ENCODE measurements at regions not wholly inside any gene's neighbourhood (a gene's known extent, or its start where the extent isn't known, plus 50 kb on each side); places are given as distances from the start of the nearest gene placed in this dataset.

- ChIA-PET CTCF (no interaction called here), POLR2A (no interaction called here), RAD21 (ENCODE audit: low non-redundant PET in 1 of 2, low total read pairs in 2 of 2, uncharacterized antibody in 2 of 2, unreplicated experiment in 2 of 2) (no interaction called here)
- ATAC-seq = no peak
- Histone ChIP-seq H4K20me1 (ENCODE audit: insufficient read depth) (no peaks in the 10 kb centered on the region), H3K27me3 (ENCODE audit: insufficient read depth, low read length) (no peaks in the 10 kb centered on the region), H3K79me2 (ENCODE audit: insufficient read depth, low read length) (no peaks in the 10 kb centered on the region), H3K4me1 (ENCODE audit: control insufficient read depth in 1 of 2, insufficient read depth in 2 of 2, low read length in 2 of 2) (no peaks in the 10 kb centered on the region), H3K27ac (ENCODE audit: low read depth, low read length) (no peak overlapping the region), H3K4me2 (ENCODE audit: low read length) (no peak overlapping the region), H3K36me3 (ENCODE audit: control insufficient read depth in 1 of 2, insufficient read depth in 2 of 2, low read length in 2 of 2) (no peaks in the 10 kb centered on the region), H2AFZ (ENCODE audit: low read depth, low read length, poor library complexity, severe bottlenecking) (no peak overlapping the region), H3K9me2 (ENCODE audit: insufficient read depth) (no peaks in the 10 kb centered on the region), H3K4me3 (replicated peaks in 1 of 2; ENCODE audit: low read depth in 1 of 2, low read length in 2 of 2) (no peak overlapping the region), H3K9ac (ENCODE audit: low read length) (no peak overlapping the region), H3K9me3 (ENCODE audit: control insufficient read depth in 1 of 2, insufficient read depth in 1 of 2, low read depth in 1 of 2, low read length in 2 of 2) (peaks cover 18 to 30% of the 10 kb centered on the region in 2 experiments; a peak in 2 of 4 replicates)
- no peak for DNase-seq (ENCODE audit: low read depth, low spot score)
- intact Hi-C loops (cut with micrococcal nuclease) = no loop called here
- TF ChIP-seq ZNF274 (IDR thresholded peaks at IDR 0.05; ENCODE audit: low read depth, low read length) = no peak
- TF ChIP-seq CEBPB (IDR thresholded peaks at IDR 0.05; ENCODE audit: low read depth) = no peak
- TF ChIP-seq POLR2AphosphoS5 (IDR thresholded peaks at IDR 0.05; ENCODE audit: low read depth, low read length) = no peak
- TF ChIP-seq CTCF (IDR thresholded peaks at IDR 0.05 in 2 of 3, conservative IDR thresholded peaks at IDR 0.05 in 1 of 3; ENCODE audit: borderline replicate concordance in 1 of 3, insufficient read depth in 1 of 3, low read depth in 2 of 3, low read length in 2 of 3) = no peak
- TF ChIP-seq ATF3 (IDR thresholded peaks at IDR 0.05) = no peak
- BruUV-seq (replicated peaks) = no TSS peak
These were observed 582.4 kb upstream of the FZD8 start for GRCh38 chr10:36224431-36224985.

- CTCF ChIA-PET = no interaction called here
- intact Hi-C loops (cut with micrococcal nuclease) = no loop called here
- RAD21 ChIA-PET (ENCODE audit: low non-redundant PET in 1 of 2, low total read pairs in 2 of 2, uncharacterized antibody in 2 of 2, unreplicated experiment in 2 of 2) = no interaction called here
- Histone ChIP-seq H3K79me2 (ENCODE audit: insufficient read depth, low read length) (no peaks in the 10 kb centered on the region), H3K27me3 (ENCODE audit: insufficient read depth, low read length) (no peaks in the 10 kb centered on the region), H3K9me3 (ENCODE audit: control insufficient read depth in 1 of 2, insufficient read depth in 1 of 2, low read depth in 1 of 2, low read length in 2 of 2) (peaks cover 17 to 28% of the 10 kb centered on the region in 2 experiments; a peak in 2 of 4 replicates), H4K20me1 (ENCODE audit: insufficient read depth) (no peaks in the 10 kb centered on the region), H3K27ac (ENCODE audit: low read depth, low read length) (no peak overlapping the region), H3K36me3 (ENCODE audit: control insufficient read depth in 1 of 2, insufficient read depth in 2 of 2, low read length in 2 of 2) (no peaks in the 10 kb centered on the region), H2AFZ (ENCODE audit: low read depth, low read length, poor library complexity, severe bottlenecking) (no peak overlapping the region), H3K4me3 (replicated peaks in 1 of 2; ENCODE audit: low read depth in 1 of 2, low read length in 2 of 2) (no peak overlapping the region), H3K9me2 (ENCODE audit: insufficient read depth) (no peaks in the 10 kb centered on the region), H3K9ac (ENCODE audit: low read length) (no peak overlapping the region), H3K4me2 (ENCODE audit: low read length) (no peak overlapping the region), H3K4me1 (ENCODE audit: control insufficient read depth in 1 of 2, insufficient read depth in 2 of 2, low read length in 2 of 2) (no peaks in the 10 kb centered on the region)
- BruUV-seq (replicated peaks) = no TSS peak
- TF ChIP-seq SP1 (IDR thresholded peaks at IDR 0.05; ENCODE audit: low read depth) (no peak), ELF1 (IDR thresholded peaks at IDR 0.05; ENCODE audit: borderline replicate concordance, low read depth) (no peak), SRF (IDR thresholded peaks at IDR 0.05; ENCODE audit: low read depth) (no peak), TCF7L2 (IDR thresholded peaks at IDR 0.05; ENCODE audit: borderline replicate concordance, extremely low read depth, insufficient read depth, insufficient read length) (no peak), ZBTB33 (IDR thresholded peaks at IDR 0.05; ENCODE audit: extremely low read depth, insufficient replicate concordance, low read length) (no peak), ZFX (IDR thresholded peaks at IDR 0.05) (no peak), RAD21 (IDR thresholded peaks at IDR 0.05; ENCODE audit: low read depth) (no peak), EZH2 (IDR thresholded peaks at IDR 0.05) (no peak), ATF3 (IDR thresholded peaks at IDR 0.05) (no peak), POLR2AphosphoS5 (IDR thresholded peaks at IDR 0.05; ENCODE audit: low read depth, low read length) (no peak)
- POLR2A ChIA-PET = no interaction called here
- no peak for ATAC-seq
- DNase-seq (ENCODE audit: low read depth, low spot score) = no peak
These were observed 579.0 kb upstream of the FZD8 start for GRCh38 chr10:36221101-36221500.
